Muscle layer of duodenum (tissue), 2 donors: ENCODE measurements at regions not wholly inside any gene's neighbourhood (a gene's known extent, or its start where the extent isn't known, plus 50 kb on each side); places are given as distances from the start of the nearest gene placed in this dataset.

Experiments
- H3K27ac ChIP-seq: one replicate; pipeline ENCODE4 v1.7.0; 2013; ENCODE audit warnings: mild to moderate bottlenecking, low read length
- H3K27me3 ChIP-seq: one replicate; pipeline ENCODE4 v1.7.0; 2013; ENCODE audit warnings: low read depth, mild to moderate bottlenecking, control low read depth, low read length
- H3K36me3 ChIP-seq, 2 donors: one replicate each; pipeline ENCODE4 v1.7.0; 2013; ENCODE audit warnings: low read length in 2 of 2, control low read depth in 1 of 2, mild to moderate bottlenecking in 1 of 2; ENCODE audit not compliant: insufficient read depth in 2 of 2, control insufficient read depth in 1 of 2
- H3K4me1 ChIP-seq, 2 donors: one replicate each; pipeline ENCODE4 v1.7.0; 2013; ENCODE audit warnings: low read length in 2 of 2, mild to moderate bottlenecking in 2 of 2, control low read depth in 1 of 2, moderate library complexity in 1 of 2; ENCODE audit not compliant: insufficient read depth in 2 of 2, control insufficient read depth in 1 of 2
- H3K4me3 ChIP-seq, 2 donors: one replicate each; pipeline ENCODE4 v1.7.0; 2013; ENCODE audit warnings: low read length in 2 of 2, low read depth in 1 of 2, mild to moderate bottlenecking in 1 of 2
- H3K9me3 ChIP-seq, 2 donors: one replicate each; pipeline ENCODE4 v1.7.0; 2013; ENCODE audit warnings: low read length in 2 of 2, control low read depth in 1 of 2, mild to moderate bottlenecking in 1 of 2; ENCODE audit not compliant: control insufficient read depth in 1 of 2
- donor health status: healthy.

DNA sequence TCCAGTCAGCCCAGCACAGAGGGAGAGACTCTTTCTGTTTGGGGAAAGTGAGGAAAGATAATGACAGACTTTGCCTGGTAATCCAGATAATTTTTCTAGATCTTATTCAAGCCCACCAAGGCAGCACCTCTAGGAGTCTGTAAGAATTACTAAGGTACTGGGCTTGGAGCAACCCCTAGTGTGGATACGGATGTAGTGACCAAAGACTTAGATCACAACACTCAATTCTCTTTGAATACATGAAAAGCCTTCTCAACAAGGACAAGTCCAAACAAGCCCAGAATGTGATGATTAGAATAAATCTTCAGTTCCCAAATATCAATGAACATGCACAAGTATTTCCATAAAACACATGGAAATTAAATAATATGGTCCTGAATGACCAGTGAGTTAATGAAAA is 206.9 kb downstream of the MRPL39 start:
- H3K4me1 ChIP-seq, result no peaks in the 10 kb centered on the region
- no peaks in the 10 kb centered on the region for H3K27me3 ChIP-seq
- no peaks in the 10 kb centered on the region for H3K36me3 ChIP-seq
- no peak overlapping the region for H3K27ac ChIP-seq
- H3K4me3 ChIP-seq, result no peak overlapping the region
- no peaks in the 10 kb centered on the region for H3K9me3 ChIP-seq

DNA sequence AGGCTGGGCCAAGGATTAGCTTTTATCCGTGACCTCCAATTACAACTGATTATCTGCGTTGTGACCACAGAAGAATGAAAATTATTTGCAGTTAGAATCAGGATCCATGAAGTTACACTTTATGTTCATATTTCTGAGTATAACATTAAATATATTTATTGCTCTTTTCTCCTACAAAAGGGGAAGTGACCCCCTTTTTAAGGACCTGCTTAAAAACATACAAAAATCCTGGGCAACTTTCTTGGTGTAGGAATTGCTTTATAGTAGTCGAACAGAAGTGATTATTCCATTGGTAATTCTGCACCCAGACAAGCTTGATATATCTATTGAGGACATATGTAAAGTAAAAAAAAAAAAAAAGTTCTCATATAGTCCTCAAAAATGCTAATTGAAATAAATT is 208.7 kb downstream of the MRPL39 start:
- no peak overlapping the region for H3K4me3 ChIP-seq
- H3K27me3 ChIP-seq, result no peaks in the 10 kb centered on the region
- H3K36me3 ChIP-seq, result no peaks in the 10 kb centered on the region
- H3K4me1 ChIP-seq, result no peaks in the 10 kb centered on the region
- no peaks in the 10 kb centered on the region for H3K9me3 ChIP-seq
- H3K27ac ChIP-seq, result no peak overlapping the region

DNA sequence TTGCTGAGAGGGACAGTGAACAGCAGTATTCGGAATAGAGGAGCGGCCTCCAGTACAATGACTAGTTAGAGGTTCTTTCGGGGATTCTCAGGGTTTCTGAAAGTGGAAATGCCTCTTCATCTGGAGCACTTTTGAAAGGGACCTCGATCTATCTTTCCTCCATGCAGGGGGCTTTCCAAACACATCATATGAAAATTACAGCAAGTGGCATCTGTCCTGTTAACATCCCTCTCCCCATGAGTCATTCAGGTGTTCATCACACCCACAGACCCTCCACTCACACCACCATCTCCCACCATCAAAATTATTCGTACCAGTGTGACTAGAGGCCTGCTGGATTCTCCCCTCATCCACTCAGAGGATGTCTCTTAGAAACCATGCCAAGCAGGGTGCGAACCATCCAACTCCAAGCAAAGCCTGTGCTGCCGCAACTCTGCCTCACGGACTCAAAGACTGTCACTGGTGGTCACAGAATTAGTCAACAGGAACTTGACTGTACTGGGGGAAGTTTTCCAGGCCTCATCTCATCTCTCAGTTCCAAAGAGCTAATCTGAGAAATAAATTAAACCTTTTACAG is 211.1 kb downstream of the MRPL39 start:
- no peaks in the 10 kb centered on the region for H3K9me3 ChIP-seq

DNA sequence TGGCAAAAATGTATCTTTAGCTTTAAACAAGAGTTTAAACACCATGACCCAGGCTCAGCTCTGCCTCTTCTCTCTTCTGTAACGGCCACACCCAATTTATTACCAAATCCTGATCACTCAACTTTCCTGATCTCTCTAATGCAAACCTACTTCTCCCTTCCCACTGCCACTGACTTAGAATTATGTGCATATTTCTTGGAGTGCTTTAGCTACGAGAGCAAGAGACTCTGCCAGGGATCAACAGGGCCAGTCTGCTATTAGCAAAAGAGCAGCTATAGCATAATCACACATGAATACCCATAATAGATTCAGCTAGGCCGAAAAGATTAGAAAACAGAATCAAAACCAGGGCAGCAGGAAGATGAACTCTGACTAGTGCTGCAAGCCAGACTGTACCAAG is 215.5 kb downstream of the MRPL39 start:
- Histone ChIP-seq H3K27me3 (no peaks in the 10 kb centered on the region), H3K4me3 (no peak overlapping the region), H3K36me3 (no peaks in the 10 kb centered on the region), H3K9me3 (no peaks in the 10 kb centered on the region), H3K4me1 (no peaks in the 10 kb centered on the region), H3K27ac (no peak overlapping the region)

More for the DNA sequence above, 211.1 kb downstream of the MRPL39 start:
- no peak overlapping the region for H3K27ac ChIP-seq
- no peaks in the 10 kb centered on the region for H3K4me1 ChIP-seq
- no peak overlapping the region for H3K4me3 ChIP-seq
- no peaks in the 10 kb centered on the region for H3K27me3 ChIP-seq
- H3K36me3 ChIP-seq, result no peaks in the 10 kb centered on the region

DNA sequence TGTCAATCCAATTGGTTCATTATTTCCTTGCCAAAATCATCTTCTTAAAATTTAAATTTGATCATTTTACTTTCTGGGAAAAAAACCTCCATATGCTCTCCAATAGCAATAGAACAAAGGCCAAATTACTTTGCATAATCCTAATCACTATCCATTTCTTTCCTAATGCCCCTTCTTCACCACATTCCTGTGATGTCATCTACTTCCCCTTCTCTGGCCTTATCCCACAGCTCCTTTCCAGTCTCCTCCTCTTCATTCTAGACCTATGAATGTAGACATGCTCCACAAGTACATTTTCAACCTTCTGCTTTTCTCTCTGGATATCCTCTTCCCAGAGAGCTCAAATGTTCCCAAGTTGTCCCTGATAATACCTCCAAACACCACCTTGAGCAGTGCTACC is 216.6 kb downstream of the MRPL39 start:
- Histone ChIP-seq H3K36me3 (no peaks in the 10 kb centered on the region), H3K27ac (no peak overlapping the region), H3K27me3 (no peaks in the 10 kb centered on the region), H3K9me3 (no peaks in the 10 kb centered on the region), H3K4me3 (no peak overlapping the region), H3K4me1 (no peaks in the 10 kb centered on the region)

DNA sequence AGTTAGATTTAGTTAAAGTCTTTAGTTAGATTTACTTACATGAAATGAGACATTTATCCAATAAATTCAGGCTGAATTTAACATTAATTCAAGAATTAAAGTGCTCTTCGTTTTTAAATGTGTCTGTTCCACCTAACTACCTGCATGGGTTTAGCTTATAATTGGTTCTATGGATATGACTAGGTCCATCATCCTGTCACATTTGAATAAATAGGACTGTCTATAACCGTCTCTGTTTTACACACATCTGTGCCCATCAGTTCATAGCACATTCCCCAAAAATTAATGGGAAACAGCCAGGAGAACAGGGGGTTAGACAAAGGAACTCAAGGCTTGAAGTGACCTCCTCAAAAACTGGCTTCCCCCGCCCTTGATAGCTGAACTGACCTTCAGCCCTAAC is 219.6 kb downstream of the MRPL39 start:
- H3K9me3 ChIP-seq, result no peaks in the 10 kb centered on the region
- no peak overlapping the region for H3K27ac ChIP-seq
- H3K36me3 ChIP-seq, result no peaks in the 10 kb centered on the region
- no peaks in the 10 kb centered on the region for H3K4me1 ChIP-seq
- no peaks in the 10 kb centered on the region for H3K27me3 ChIP-seq
- no peak overlapping the region for H3K4me3 ChIP-seq

DNA sequence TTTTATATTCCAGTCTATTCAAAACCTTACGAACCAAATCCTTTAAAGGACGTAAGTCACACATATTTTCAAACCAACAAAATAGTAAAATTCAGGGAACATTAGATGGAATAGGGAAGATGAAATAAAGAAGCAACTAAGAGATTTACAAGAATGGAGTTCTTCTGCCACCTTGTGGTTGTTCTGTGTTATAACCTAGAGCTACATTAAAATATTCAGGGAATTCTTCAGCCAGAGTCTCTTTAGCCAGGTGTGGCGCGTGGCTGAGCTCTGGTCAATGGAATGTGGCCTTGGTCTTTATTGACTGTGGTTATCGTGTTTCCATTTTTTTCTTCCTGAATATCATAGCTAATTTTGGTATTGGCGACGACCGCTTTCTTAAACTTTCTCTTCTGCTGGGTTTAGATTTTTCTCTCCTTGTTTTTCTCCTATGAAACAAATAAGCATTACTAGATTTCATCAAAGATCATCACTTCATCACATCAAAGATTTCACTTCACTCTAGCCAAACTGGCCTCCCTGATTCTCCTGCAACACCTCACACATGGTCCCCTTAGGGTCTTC is 221.3 kb downstream of the MRPL39 start:
- Histone ChIP-seq H3K27ac (no peak overlapping the region), H3K36me3 (no peaks in the 10 kb centered on the region), H3K27me3 (no peaks in the 10 kb centered on the region), H3K4me1 (no peaks in the 10 kb centered on the region), H3K4me3 (no peak overlapping the region), H3K9me3 (no peaks in the 10 kb centered on the region)

DNA sequence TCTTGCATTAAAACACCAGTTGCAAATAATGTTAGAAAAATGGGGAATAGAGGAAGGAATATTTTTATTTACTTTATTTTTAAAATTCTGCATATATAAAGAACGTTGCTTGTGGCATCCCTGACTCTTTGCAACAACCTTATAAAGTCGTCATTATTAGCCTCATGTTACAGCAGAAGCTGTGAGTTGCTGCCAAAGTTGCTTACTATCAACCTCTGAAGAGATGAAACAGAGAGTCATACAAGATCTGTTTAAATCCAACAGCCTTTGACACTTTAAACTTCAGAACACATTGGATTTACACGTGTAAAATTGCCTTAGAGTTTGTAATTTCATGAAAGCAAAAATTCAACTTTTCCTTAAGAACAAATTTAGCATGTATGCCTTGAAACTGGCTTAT is 221.9 kb downstream of the MRPL39 start:
- Histone ChIP-seq H3K27me3 (no peaks in the 10 kb centered on the region), H3K27ac (no peak overlapping the region), H3K4me1 (no peaks in the 10 kb centered on the region), H3K9me3 (no peaks in the 10 kb centered on the region), H3K36me3 (no peaks in the 10 kb centered on the region), H3K4me3 (no peak overlapping the region)

DNA sequence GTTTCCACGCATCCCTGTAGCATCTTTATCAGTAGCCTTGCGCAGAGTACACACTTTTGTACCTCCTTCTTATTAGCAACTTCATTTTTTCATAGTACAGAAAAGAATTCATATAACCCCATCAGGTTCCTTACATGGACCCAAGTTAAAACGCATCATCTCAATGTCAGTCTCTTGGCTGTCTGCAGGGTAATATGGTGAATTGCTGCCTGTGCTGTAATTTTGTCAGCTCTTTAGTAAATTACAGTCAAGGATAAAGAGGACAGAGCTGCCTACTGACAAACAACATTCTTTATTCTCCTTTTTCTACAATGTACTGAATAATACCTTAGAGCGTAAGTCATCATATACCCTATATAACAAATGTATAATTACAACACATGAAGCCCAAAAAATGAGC is 222.5 kb downstream of the MRPL39 start:
- Histone ChIP-seq H3K9me3 (no peaks in the 10 kb centered on the region), H3K4me3 (no peak overlapping the region), H3K27me3 (no peaks in the 10 kb centered on the region), H3K4me1 (no peaks in the 10 kb centered on the region), H3K36me3 (no peaks in the 10 kb centered on the region), H3K27ac (no peak overlapping the region)

DNA sequence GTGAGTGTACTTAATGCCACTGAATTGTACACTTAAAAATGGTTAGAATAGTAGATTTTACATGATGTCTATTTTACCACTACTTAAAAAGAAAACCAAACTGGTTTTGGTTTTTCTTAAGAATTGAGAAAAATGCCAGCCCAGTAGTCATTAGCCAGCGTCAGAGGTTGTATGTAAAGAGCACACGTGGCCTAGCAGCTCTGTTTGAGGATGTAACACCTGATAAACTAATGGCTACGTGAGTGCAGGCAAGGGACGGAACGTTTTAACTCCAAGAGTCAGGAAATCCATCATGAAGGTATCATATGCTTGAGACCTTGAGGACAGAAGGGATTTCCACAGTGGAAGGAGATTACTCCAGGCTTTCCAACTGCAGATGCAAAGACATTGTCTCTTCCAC is 223.7 kb downstream of the MRPL39 start:
- no peak overlapping the region for H3K27ac ChIP-seq
- no peaks in the 10 kb centered on the region for H3K36me3 ChIP-seq
- H3K27me3 ChIP-seq, result no peaks in the 10 kb centered on the region
- no peak overlapping the region for H3K4me3 ChIP-seq
- H3K4me1 ChIP-seq, result no peaks in the 10 kb centered on the region
- H3K9me3 ChIP-seq, result peaks cover 0 to 3% of the 10 kb centered on the region in 2 donors

DNA sequence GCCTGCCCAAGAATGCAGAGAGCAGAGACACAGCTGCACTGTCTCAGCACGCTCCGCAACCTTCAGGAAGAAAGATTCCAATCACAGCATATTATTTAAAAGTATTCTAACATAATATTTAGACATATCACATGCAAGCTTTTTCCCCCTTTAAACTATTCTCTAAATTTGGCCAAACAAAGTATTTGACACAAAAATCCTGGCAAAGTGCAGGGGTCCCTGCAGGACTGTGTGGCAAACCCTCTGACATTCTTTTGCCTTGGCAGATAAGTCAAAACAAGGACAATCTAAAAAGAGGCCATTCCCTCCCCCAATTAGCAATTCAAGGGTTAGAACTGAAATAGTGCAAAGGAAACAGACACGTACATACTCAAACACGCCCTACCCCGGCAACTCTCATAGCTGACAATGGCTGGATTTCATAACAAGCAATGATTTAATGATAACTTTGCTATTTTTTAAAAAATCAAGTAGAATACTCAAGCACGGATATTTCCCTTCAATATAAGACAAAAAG is 225.3 kb downstream of the MRPL39 start:
- no peaks in the 10 kb centered on the region for H3K36me3 ChIP-seq
- H3K4me1 ChIP-seq, result no peaks in the 10 kb centered on the region
- peaks cover 0 to 3% of the 10 kb centered on the region in 2 donors for H3K9me3 ChIP-seq
- H3K4me3 ChIP-seq, result no peak overlapping the region
- H3K27me3 ChIP-seq, result no peaks in the 10 kb centered on the region
- no peak overlapping the region for H3K27ac ChIP-seq

DNA sequence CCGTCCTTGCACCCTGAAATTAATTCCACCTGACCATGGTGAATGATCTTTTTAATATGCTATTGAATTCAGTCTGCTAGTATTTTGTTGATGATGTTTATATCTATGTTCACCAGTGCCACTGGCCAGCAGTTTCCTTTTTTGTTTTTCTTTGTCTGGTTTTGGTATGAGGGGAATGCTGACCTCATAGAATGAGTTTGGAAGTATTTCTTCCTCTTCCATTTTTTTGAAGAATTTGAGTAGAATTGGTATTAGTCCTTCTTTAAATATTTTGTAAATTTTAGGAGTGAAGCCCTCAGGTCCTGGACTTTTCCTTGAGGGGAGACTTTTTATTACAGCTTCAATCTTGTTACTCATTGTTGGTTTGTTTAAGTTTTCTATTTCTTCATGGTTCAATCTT is 231.6 kb downstream of the MRPL39 start:
- Histone ChIP-seq H3K27me3 (no peaks in the 10 kb centered on the region), H3K36me3 (no peaks in the 10 kb centered on the region), H3K9me3 (peaks cover 0 to 3% of the 10 kb centered on the region in 2 donors), H3K27ac (no peak overlapping the region), H3K4me1 (no peaks in the 10 kb centered on the region), H3K4me3 (no peak overlapping the region)
